H1 (cell line): ENCODE measurements at regions not wholly inside any gene's neighbourhood (a gene's known extent, or its start where the extent isn't known, plus 50 kb on each side); places are given as distances from the start of the nearest gene placed in this dataset.

Experiments used
- CTCF ChIA-PET: fragments of 300-600 bp; sonication (Branson Sonifier 250); formaldehyde crosslinking; loops from one replicate; lab custom pipeline; 2021; ENCODE audit not compliant: partially characterized antibody; lab: Charles Lee
- POLR2A ChIA-PET: fragments of 300-600 bp; sonication (Branson Sonifier 250); formaldehyde crosslinking; loops from one replicate; lab custom pipeline; 2021; ENCODE audit warnings: inconsistent platforms; ENCODE audit not compliant: partially characterized antibody; lab: Charles Lee
- DNase-seq, 2 experiments: peaks; one replicate each; pipeline versions ENCODE4 v3.0.0 to v3.0.0-alpha.2; 2010 to 2022; ENCODE audit warnings: low spot score in 2 of 2, low read depth in 1 of 2, mixed read lengths in 1 of 2
- FAIRE-seq: peaks from 2 replicates; lab custom pipeline; 2011; peaks lifted over from hg19 to GRCh38; lab: Jason Lieb, UNC
- H2AFZ ChIP-seq: 2 replicates; pipeline ENCODE4 v1.8.1; 2012; ENCODE audit warnings: low read length, inconsistent platforms
- H2AK5ac ChIP-seq: 2 replicates; pipeline ENCODE4 v1.6.1; 2013; ENCODE audit warnings: low read depth, low read length
- H2BK120ac ChIP-seq: replicated peaks from 2 replicates; pipeline ENCODE3; 2013; ENCODE audit warnings: low read depth, low read length, inconsistent platforms
- H2BK12ac ChIP-seq: 2 replicates; pipeline ENCODE4 v1.6.1; 2013; ENCODE audit warnings: low read depth, low read length
- H2BK15ac ChIP-seq: 2 replicates; pipeline ENCODE4 v1.6.1; 2013; ENCODE audit warnings: low read length
- H2BK20ac ChIP-seq: 2 replicates; pipeline ENCODE4 v1.6.1; 2013; ENCODE audit warnings: low read length
- H2BK5ac ChIP-seq: 2 replicates; pipeline ENCODE4 v1.6.1; 2013; ENCODE audit warnings: low read depth, low read length
- H3K14ac ChIP-seq: 2 replicates; pipeline ENCODE4 v1.6.1; 2013; ENCODE audit warnings: inconsistent platforms; ENCODE audit not compliant: insufficient read length
- H3K18ac ChIP-seq: 2 replicates; pipeline ENCODE4 v1.6.1; 2013; ENCODE audit warnings: low read length; ENCODE audit errors: extremely low read depth
- H3K23ac ChIP-seq: 2 replicates; pipeline ENCODE4 v1.6.1; 2013; ENCODE audit warnings: inconsistent platforms; ENCODE audit not compliant: insufficient read length
- H3K23me2 ChIP-seq: 2 replicates; pipeline ENCODE4 v1.6.1; 2013; ENCODE audit warnings: low read depth, low read length
- H3K27ac ChIP-seq: 2 replicates; pipeline ENCODE4 v1.6.1; 2011; ENCODE audit warnings: low read depth, low read length, inconsistent platforms
- H3K27me3 ChIP-seq, 4 experiments: replicated peaks in 1 of 4; 1 replicate in 1 of 4; 2 replicates in 3 of 4; pipeline versions ENCODE4 v1.6.1 to v1.8.1; 2011 to 2013; ENCODE audit warnings: low read length in 3 of 4, mild to moderate bottlenecking in 3 of 4, inconsistent platforms in 2 of 4, mixed read lengths in 2 of 4, moderate library complexity in 1 of 4; ENCODE audit not compliant: control insufficient read depth in 3 of 4, insufficient read depth in 3 of 4; ENCODE audit errors: extremely low read depth in 1 of 4
- H3K36me3 ChIP-seq, 4 experiments: 2 replicates each; pipeline versions ENCODE4 v1.6.1 to v1.8.1; 2011 to 2013; ENCODE audit warnings: mild to moderate bottlenecking in 4 of 4, low read length in 3 of 4, moderate library complexity in 2 of 4, control low read depth in 1 of 4, inconsistent platforms in 1 of 4; ENCODE audit not compliant: insufficient read depth in 4 of 4, control insufficient read depth in 2 of 4
- H3K4ac ChIP-seq: replicated peaks from 2 replicates; pipeline ENCODE3; 2013; ENCODE audit warnings: low read length, low read depth, mixed read lengths, inconsistent platforms; ENCODE audit not compliant: insufficient read length
- H3K4me1 ChIP-seq, 4 experiments: replicated peaks in 1 of 4; 1 replicate in 1 of 4; 2 replicates in 3 of 4; pipeline versions ENCODE4 v1.6.1 to v1.8.1; 2011 to 2013; ENCODE audit warnings: low read length in 3 of 4, inconsistent platforms in 2 of 4, mixed read lengths in 1 of 4; ENCODE audit not compliant: insufficient read depth in 4 of 4, control insufficient read depth in 3 of 4
- H3K4me2 ChIP-seq, 2 experiments: 2 replicates each; pipeline versions ENCODE4 v1.6.1 to v1.8.1; 2011 to 2013; ENCODE audit warnings: low read depth in 2 of 2, low read length in 2 of 2, control low read depth in 1 of 2, inconsistent platforms in 1 of 2, mild to moderate bottlenecking in 1 of 2; ENCODE audit not compliant: insufficient read depth in 1 of 2
- H3K4me3 ChIP-seq, 4 experiments: fragments of 200-600, 300-600 bp in 1 of 4; sonication (generic), shearing (Covaris generic), sonication (Bioruptor Twin) in 1 of 4; 2 replicates each; pipeline versions ENCODE4 v1.5.1 to v1.8.1; 2011 to 2016; ENCODE audit warnings: low read length in 4 of 4, low read depth in 3 of 4, control low read depth in 2 of 4, inconsistent platforms in 2 of 4, mild to moderate bottlenecking in 2 of 4, mixed read lengths in 1 of 4, moderate library complexity in 1 of 4; ENCODE audit not compliant: insufficient read depth in 2 of 4; ENCODE audit errors: extremely low read depth in 1 of 4
- H3K56ac ChIP-seq: replicated peaks from 2 replicates; pipeline ENCODE3; 2013; ENCODE audit warnings: low read depth, mild to moderate bottlenecking, mixed read lengths, low read length, inconsistent platforms; ENCODE audit not compliant: insufficient read length
- H3K79me1 ChIP-seq: 2 replicates; pipeline ENCODE4 v1.6.1; 2013; ENCODE audit warnings: low read depth, low read length, control low read depth
- H3K79me2 ChIP-seq, 2 experiments: 2 replicates each; pipeline versions ENCODE4 v1.6.1 to v1.8.1; 2012 to 2013; ENCODE audit warnings: low read length in 2 of 2, mild to moderate bottlenecking in 2 of 2, inconsistent platforms in 1 of 2; ENCODE audit not compliant: insufficient read depth in 2 of 2, control insufficient read depth in 1 of 2
- H3K9ac ChIP-seq, 4 experiments: replicated peaks in 1 of 4; 1 replicate in 1 of 4; 2 replicates in 3 of 4; pipeline versions ENCODE4 v1.6.1 to v1.8.1; 2011 to 2013; ENCODE audit warnings: low read depth in 3 of 4, low read length in 3 of 4, control low read depth in 2 of 4, mild to moderate bottlenecking in 2 of 4, moderate library complexity in 2 of 4, inconsistent platforms in 1 of 4; ENCODE audit errors: extremely low read depth in 1 of 4
- H3K9me3 ChIP-seq, 2 experiments: 2 replicates each; pipeline versions ENCODE4 v1.6.1 to v1.8.1; 2012 to 2013; ENCODE audit warnings: mild to moderate bottlenecking in 2 of 2, moderate library complexity in 2 of 2, control low read depth in 1 of 2, inconsistent platforms in 1 of 2, low read depth in 1 of 2, low read length in 1 of 2, mixed read lengths in 1 of 2; ENCODE audit not compliant: insufficient read depth in 2 of 2
- H4K20me1 ChIP-seq, 2 experiments: replicated peaks in 1 of 2; 2 replicates each; pipeline versions ENCODE3 to v1.8.1; 2011 to 2013; ENCODE audit warnings: inconsistent platforms in 2 of 2, low read length in 2 of 2, mild to moderate bottlenecking in 1 of 2; ENCODE audit not compliant: insufficient read depth in 2 of 2, control insufficient read depth in 1 of 2
- H4K5ac ChIP-seq: 2 replicates; pipeline ENCODE4 v1.6.1; 2013; ENCODE audit warnings: low read length, low read depth, mixed read lengths, inconsistent platforms; ENCODE audit not compliant: insufficient read length
- H4K8ac ChIP-seq: 2 replicates; pipeline ENCODE4 v1.8.0; 2013; ENCODE audit warnings: mild to moderate bottlenecking, moderate library complexity, low read length, inconsistent platforms; ENCODE audit not compliant: insufficient read depth; ENCODE audit errors: extremely low read depth
- H4K91ac ChIP-seq: replicated peaks from 2 replicates; pipeline ENCODE3; 2013; ENCODE audit warnings: low read length, mixed read lengths, inconsistent platforms; ENCODE audit not compliant: insufficient read length
- BCL11A ChIP-seq, 2 experiments: IDR thresholded peaks; one replicate each; pipeline ENCODE4 v1.6.1; 2011; ENCODE audit warnings: low read depth in 2 of 2, low read length in 2 of 2, mild to moderate bottlenecking in 2 of 2
- EGR1 ChIP-seq: IDR thresholded peaks from 2 replicates; pipeline ENCODE4 v1.6.1; 2011; ENCODE audit warnings: low read depth, low read length, borderline replicate concordance
- PHF8 ChIP-seq: fragments of 200-600 bp; sonication (generic); conservative IDR thresholded peaks from 2 replicates; pipeline ENCODE4 v1.7.1; 2012; ENCODE audit warnings: low read depth, mild to moderate bottlenecking, inconsistent platforms, low read length, moderate library complexity
- RXRA ChIP-seq: IDR thresholded peaks from 2 replicates; pipeline ENCODE4 v1.6.1; 2011; ENCODE audit warnings: low read depth, mild to moderate bottlenecking, low read length, moderate library complexity; ENCODE audit not compliant: insufficient read depth
- SP1 ChIP-seq: IDR thresholded peaks from 2 replicates; pipeline ENCODE4 v1.6.1; 2011; ENCODE audit warnings: low read depth, low read length
- WGBS, 2 experiments: shearing (Covaris generic) in 1 of 2; methylation state at CpG; one replicate each; pipeline versions ENCODE4 v1.1.6 to v1.1.7; 2013 to 2015; ENCODE audit warnings: low lambda C conversion rate in 2 of 2, mixed read lengths in 2 of 2, inconsistent platforms in 1 of 2, low coverage in 1 of 2, missing lambda C conversion rate in 1 of 2; ENCODE audit not compliant: insufficient replicate concordance in 2 of 2, insufficient coverage in 1 of 2, insufficient read length in 1 of 2; ENCODE audit errors: extremely low coverage in 1 of 2, missing lambda C conversion rate in 1 of 2; 5-methylcytosine and 5-hydroxymethylcytosine counted together

GRCh38 chr7:81865754-81866153 is 95.9 kb upstream of the HGF start:
- Histone ChIP-seq H2BK15ac (no peak overlapping the region), H3K56ac (no peak overlapping the region), H3K18ac (no peak overlapping the region), H3K23me2 (no peaks in the 10 kb centered on the region), H4K20me1 (no peaks in the 10 kb centered on the region), H3K9ac (no peak overlapping the region), H3K36me3 (no peaks in the 10 kb centered on the region), H2BK12ac (no peak overlapping the region), H2BK20ac (no peak overlapping the region), H2AFZ (no peak overlapping the region), H2AK5ac (no peak overlapping the region), H3K27ac (no peak overlapping the region), H3K14ac (no peak overlapping the region), H3K79me2 (no peaks in the 10 kb centered on the region), H3K23ac (no peak overlapping the region), H3K79me1 (no peaks in the 10 kb centered on the region), H4K5ac (no peak overlapping the region), H3K27me3 (no peaks in the 10 kb centered on the region), H3K4me3 (no peak overlapping the region), H3K4me1 (no peaks in the 10 kb centered on the region), H3K9me3 (no peaks in the 10 kb centered on the region), H2BK5ac (no peak overlapping the region), H3K4ac (no peak overlapping the region), H3K4me2 (no peak overlapping the region), H4K8ac (no peak overlapping the region), H4K91ac (no peak overlapping the region), H2BK120ac (no peak overlapping the region)
- WGBS, 2 experiments = 90% methylated on average over 1 of the region's 1 CpG; no CpG with 5 or more reads in 1 of the 2 experiments
- TF ChIP-seq RXRA = no peak
- no peak for TF ChIP-seq BCL11A (IDR thresholded peaks at IDR 0.05; ENCODE audit: low read depth in 2 of 2, low read length in 2 of 2)
- TF ChIP-seq SP1 = no peak
- no peak for TF ChIP-seq PHF8
- no peak for TF ChIP-seq EGR1
- POLR2A ChIA-PET = no interaction called here
- FAIRE-seq (no peak), DNase-seq (no peak)
- CTCF ChIA-PET = interaction anchor here (0.5 kb wide), 1 partner anchor 43 kb away, joined by 3 read pairs; no protein-coding TSS in a partner anchor
